Stimulated activated naive B cell treated with anti-CD40 and anti-IgM and Interleukin-4, amounts not matched to agents 10 μg/mL and 1 μg/mL and 100 μg/mL, for 72 hours (primary cell): ENCODE measurements at regions not wholly inside any gene's neighbourhood (a gene's known extent, or its start where the extent isn't known, plus 50 kb on each side); places are given as distances from the start of the nearest gene placed in this dataset.
"Not testable (repeated sequence)": the region's sequence is repeated elsewhere in the genome, so short reads cannot be mapped to it uniquely, and the experiment has no call there.

Experiments
- ATAC-seq, 2 donors: fragments of 150-1000 bp; cut with Tn5 transposase; replicated peaks; 2 replicates each; pipeline ENCODE4 v1.10.0; 2021; ENCODE audit warnings: moderate library complexity in 1 of 2
- DNase-seq: peaks from one replicate; pipeline ENCODE4 v3.0.0; 2021
- H3K27ac Mint-ChIP-seq: one replicate; pipeline ENCODE4 v1.8.0; 2022; ENCODE audit warnings: mild to moderate bottlenecking, mixed read lengths
- H3K27me3 Mint-ChIP-seq, 2 donors: one replicate each; pipeline ENCODE4 v1.8.0; 2022; ENCODE audit warnings: mixed read lengths in 2 of 2
- H3K36me3 Mint-ChIP-seq, 2 donors: one replicate each; pipeline ENCODE4 v1.8.0; 2022; ENCODE audit warnings: mixed read lengths in 2 of 2, mild to moderate bottlenecking in 1 of 2
- H3K4me1 Mint-ChIP-seq, 2 donors: one replicate each; pipeline ENCODE4 v1.8.0; 2022; ENCODE audit warnings: mixed read lengths in 2 of 2, mild to moderate bottlenecking in 1 of 2
- H3K4me3 Mint-ChIP-seq, 2 donors: one replicate each; pipeline ENCODE4 v1.8.0; 2022; ENCODE audit warnings: mild to moderate bottlenecking in 2 of 2, mixed read lengths in 2 of 2, moderate library complexity in 1 of 2
- H3K9me3 Mint-ChIP-seq, 2 donors: one replicate each; pipeline ENCODE4 v1.8.0; 2022; ENCODE audit warnings: mixed read lengths in 2 of 2, mild to moderate bottlenecking in 1 of 2

DNA sequence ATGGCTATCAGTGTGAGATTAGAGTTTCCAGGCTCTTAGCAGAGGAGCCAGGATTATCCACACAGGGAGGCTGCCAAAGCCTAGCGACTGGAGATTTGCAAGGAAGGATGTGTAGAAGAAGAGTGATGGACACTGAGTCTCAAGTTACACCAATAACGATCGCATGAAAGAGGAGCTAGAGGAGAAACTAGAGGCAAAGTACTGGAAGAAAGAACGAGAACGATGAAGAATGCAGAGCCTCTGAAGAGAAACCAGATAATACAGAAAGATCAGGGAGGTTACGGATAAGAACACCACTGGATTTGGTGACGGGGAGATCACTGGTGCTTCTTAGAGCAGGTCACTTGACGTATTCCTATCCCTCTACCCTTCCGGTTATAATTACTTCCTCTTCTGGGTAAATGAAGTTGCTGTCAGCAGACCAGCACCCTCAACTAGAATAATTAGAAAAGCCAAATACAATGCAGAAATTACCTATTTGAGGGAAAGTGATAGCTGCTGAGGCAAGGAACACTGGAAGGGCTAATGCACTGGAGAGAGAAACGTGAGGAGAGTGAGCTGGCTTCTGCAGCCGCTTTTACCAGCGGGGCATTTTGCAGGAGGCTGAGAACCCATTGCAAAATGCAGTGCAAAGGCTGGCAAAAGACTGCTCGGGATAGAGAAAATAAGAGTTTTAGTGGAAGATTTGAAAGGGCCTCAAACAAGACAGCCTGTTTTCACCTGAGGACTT lies 93.1 kb upstream of the HIF1A start:
- H3K4me1 Mint-ChIP-seq: peaks cover 20 to 36% of the 10 kb centered on the region in 2 donors
- no peaks in the 10 kb centered on the region for H3K27me3 Mint-ChIP-seq
- no peaks in the 10 kb centered on the region for H3K36me3 Mint-ChIP-seq
- H3K27ac Mint-ChIP-seq: no peak overlapping the region
- no peak for DNase-seq
- H3K9me3 Mint-ChIP-seq: peaks cover 0 to 2% of the 10 kb centered on the region in 2 donors
- ATAC-seq: peak; percentile 48 to 64
- peak overlapping the region; percentile 3 to 30 for H3K4me3 Mint-ChIP-seq

DNA sequence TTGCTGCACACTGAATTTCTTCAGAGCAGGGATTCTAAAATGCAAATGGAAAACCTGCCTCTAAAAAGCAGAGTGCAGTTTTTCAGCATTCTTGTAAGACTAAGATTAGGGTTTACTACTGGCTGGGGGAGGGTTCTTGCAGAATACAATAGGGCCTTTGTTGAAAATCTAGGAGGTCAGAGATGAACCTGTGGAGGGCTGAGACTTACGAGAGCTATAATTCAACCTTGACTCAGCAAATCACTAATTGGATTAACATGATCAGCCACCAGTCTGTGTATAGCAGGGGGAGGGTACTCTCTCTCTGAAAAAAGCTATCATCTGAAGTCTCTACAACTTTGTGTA lies 92.6 kb upstream of the HIF1A start:
- Mint-ChIP-seq H3K4me1 (peaks cover 24 to 41% of the 10 kb centered on the region in 2 donors), H3K4me3 (no peak overlapping the region), H3K36me3 (no peaks in the 10 kb centered on the region), H3K27ac (no peak overlapping the region), H3K27me3 (no peaks in the 10 kb centered on the region), H3K9me3 (peaks cover 0 to 2% of the 10 kb centered on the region in 2 donors)
- DNase-seq: no peak
- no peak for ATAC-seq

DNA sequence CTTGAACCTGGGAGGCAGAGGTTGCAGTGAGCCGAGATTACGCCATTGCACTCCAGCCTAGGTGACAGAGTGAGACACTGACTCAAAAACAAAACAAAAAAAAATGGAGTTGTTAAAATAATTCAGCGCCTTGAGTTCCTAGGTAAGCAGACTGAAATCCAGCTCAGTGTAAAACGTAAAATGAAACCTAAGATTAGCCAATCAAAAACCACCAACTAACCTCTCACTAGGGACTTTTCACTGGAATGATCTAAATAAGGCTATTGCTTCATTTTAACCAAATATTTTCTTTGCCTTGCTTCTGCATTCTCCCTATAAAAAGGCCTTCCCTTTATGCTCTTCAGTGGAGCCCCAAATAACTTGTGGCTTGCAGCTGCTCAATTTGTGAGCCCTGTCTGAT lies 91.6 kb upstream of the HIF1A start:
- Mint-ChIP-seq H3K27me3 (no peaks in the 10 kb centered on the region), H3K4me1 (peaks cover 26 to 44% of the 10 kb centered on the region in 2 donors), H3K36me3 (no peaks in the 10 kb centered on the region), H3K27ac (no peak overlapping the region), H3K4me3 (no peak overlapping the region), H3K9me3 (peaks cover 0 to 2% of the 10 kb centered on the region in 2 donors)
- DNase-seq: no peak
- no peak for ATAC-seq

DNA sequence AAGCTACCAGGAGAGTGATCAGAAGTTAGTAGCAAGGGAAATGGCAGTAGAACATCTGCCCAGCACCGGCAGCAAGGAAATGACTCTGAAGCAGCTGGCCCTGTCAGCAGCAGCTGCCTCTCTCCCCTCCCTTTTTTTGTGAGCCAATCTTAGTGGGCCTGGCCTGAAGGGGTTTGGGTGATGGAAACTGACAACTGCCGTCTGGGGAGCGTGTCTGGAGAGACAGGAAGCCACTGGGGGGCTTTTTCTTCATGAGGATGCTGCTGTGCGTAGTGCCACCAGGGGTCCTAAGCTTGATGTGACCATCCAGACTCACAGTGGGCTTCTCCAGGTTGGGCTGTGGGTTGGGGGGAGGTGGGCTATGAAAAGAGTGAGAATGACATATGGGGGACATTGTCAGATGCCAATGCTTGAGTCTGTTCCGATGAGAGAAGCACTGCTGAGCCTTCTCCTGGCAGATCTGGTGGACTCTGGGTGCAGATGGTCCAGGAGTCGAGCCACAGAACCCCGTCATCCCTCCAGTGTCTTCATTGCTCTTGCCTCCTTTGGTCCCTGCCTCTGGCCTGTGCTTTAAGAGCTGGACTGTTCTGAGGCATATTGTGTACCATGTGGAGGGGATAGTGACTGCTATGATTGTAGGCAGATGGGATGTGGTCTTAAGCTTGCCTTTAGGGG lies 87.6 kb upstream of the HIF1A start:
- Mint-ChIP-seq H3K4me3 (no peak overlapping the region), H3K36me3 (no peaks in the 10 kb centered on the region), H3K4me1 (peaks cover 16 to 26% of the 10 kb centered on the region in 2 donors), H3K27me3 (no peaks in the 10 kb centered on the region), H3K27ac (no peak overlapping the region), H3K9me3 (peaks cover 0 to 2% of the 10 kb centered on the region in 2 donors)
- ATAC-seq: peak; percentile 74 to 75
- no peak for DNase-seq

DNA sequence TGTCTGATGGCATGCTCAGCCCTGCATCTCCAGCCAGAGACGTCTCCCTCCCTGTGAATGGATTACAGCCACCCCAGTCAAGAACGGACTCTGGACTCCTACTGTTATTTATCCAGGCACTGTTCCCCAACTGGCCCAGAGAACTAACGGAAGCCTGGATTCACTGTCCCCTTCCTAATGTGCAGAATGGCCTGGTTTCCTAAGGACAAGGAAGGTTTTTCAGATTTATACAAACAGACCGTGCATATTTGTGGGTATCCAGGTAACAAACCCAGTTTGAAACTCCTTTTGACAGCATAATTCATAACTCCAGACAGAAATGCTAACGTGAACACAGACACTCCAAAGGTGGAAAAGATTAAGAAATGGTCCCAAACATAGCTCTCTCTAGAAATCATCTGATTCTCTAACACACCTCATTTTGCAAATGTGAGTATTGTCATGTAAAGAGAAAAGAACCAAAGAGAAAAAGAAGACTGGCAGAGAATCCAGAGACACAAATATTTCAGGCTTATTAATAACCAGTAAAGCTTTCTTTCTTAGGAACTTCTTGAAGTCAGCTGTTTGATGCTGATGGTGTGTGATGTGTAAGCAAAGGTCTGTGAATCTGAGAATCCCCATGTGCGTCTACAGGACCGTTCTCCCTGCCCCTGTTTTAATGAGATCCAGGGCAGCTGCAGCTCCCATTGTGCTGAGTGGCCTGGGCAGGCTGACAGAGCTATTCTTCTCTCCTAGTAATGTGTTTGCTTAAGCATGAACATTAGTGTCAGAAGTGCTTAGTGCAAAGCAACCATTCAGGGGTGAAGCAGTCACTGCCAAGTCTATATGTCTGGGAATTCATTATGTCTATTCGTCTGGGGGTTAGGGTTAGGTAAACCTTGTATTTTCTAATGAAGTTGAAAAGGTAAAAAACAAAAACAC lies 86.8 kb upstream of the HIF1A start:
- H3K4me3 Mint-ChIP-seq: no peak overlapping the region

DNA sequence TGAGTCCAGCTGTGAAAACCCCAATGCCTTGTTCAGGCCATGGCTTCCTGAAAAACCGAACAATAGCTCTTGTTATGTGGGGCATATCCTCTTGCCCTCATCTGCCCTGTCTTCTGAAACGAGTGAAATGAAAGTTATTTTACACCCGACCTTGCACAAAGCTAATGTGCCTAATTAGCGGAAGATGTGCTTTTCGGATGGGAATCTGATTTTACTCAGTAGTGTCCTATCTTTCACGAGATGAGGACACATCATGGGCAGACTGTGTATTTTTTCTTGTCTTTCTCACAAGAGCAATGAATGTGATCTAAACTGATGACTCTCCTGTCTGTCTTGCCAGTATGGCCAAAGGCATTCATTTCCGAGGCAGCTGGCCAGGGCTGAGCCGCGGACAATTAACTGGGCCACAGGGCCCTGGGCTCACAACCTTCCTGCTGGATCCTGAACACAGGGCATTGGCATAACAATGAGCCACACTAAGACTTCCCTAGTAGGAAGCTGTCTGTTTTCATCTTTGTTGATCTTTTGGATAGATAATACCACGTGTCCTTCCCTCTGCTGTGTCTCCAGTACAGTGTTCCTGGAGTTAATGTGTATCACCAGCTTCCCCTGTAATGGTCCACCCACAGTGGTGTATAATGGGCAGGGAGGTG lies 86.0 kb upstream of the HIF1A start:
- DNase-seq: no peak
- Mint-ChIP-seq H3K36me3 (no peaks in the 10 kb centered on the region), H3K9me3 (peaks cover 0 to 2% of the 10 kb centered on the region in 2 donors), H3K4me1 (peaks cover 14 to 23% of the 10 kb centered on the region in 2 donors), H3K27ac (no peak overlapping the region), H3K27me3 (no peaks in the 10 kb centered on the region), H3K4me3 (no peak overlapping the region)
- no peak for ATAC-seq

More for the DNA sequence above, 86.8 kb upstream of the HIF1A start:
- H3K27ac Mint-ChIP-seq: no peak overlapping the region
- ATAC-seq: no peak
- peaks cover 0 to 2% of the 10 kb centered on the region in 2 donors for H3K9me3 Mint-ChIP-seq
- H3K36me3 Mint-ChIP-seq: no peaks in the 10 kb centered on the region
- H3K27me3 Mint-ChIP-seq: no peaks in the 10 kb centered on the region
- DNase-seq: no peak
- H3K4me1 Mint-ChIP-seq: peaks cover 16 to 23% of the 10 kb centered on the region in 2 donors

DNA sequence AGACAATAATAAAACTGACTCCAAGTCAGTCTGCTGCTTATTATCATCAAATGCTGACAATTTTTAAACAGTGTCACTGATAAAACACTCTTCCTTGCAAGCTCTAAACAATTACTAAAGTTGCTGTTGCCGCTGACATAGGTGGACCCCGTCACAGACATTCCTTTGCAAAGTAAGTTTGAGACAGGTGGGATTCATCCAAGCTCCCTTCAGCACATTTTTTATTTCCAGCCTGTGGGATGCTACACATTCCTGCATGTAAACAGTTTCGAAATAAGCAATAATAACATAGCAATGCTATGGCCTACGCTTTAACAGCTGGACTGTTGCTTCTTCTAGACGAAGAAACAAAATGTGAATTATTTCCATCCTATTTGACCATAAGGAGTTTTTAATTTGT lies 85.4 kb upstream of the HIF1A start:
- Mint-ChIP-seq H3K4me3 (no peak overlapping the region), H3K27me3 (no peaks in the 10 kb centered on the region), H3K27ac (no peak overlapping the region), H3K4me1 (peaks cover 14 to 23% of the 10 kb centered on the region in 2 donors), H3K36me3 (no peaks in the 10 kb centered on the region), H3K9me3 (no peaks in the 10 kb centered on the region)
- no peak for ATAC-seq
- no peak for DNase-seq

DNA sequence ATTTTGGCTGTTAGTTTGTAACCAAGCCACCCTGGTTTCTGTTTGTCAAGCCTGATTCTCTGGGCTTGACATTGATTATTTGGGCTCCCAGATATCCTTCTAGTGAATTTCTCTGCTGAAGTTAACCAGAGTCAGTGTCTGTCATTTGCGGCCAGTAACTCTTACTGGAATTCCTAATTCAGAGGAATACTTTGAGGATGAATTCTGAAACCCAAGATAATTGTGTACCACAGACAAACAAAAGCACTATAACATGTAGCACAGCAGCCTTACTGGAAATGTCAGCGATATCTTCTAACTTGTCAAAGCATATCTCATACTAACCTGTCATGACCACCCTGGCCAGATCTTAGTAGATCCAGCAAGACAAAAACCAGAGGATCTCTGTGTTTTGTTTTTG lies 84.4 kb upstream of the HIF1A start:
- no peak for DNase-seq
- Mint-ChIP-seq H3K4me3 (no peak overlapping the region), H3K27ac (no peak overlapping the region), H3K4me1 (peaks cover 18 to 23% of the 10 kb centered on the region in 2 donors), H3K36me3 (no peaks in the 10 kb centered on the region), H3K27me3 (no peaks in the 10 kb centered on the region), H3K9me3 (no peaks in the 10 kb centered on the region)
- no peak for ATAC-seq

DNA sequence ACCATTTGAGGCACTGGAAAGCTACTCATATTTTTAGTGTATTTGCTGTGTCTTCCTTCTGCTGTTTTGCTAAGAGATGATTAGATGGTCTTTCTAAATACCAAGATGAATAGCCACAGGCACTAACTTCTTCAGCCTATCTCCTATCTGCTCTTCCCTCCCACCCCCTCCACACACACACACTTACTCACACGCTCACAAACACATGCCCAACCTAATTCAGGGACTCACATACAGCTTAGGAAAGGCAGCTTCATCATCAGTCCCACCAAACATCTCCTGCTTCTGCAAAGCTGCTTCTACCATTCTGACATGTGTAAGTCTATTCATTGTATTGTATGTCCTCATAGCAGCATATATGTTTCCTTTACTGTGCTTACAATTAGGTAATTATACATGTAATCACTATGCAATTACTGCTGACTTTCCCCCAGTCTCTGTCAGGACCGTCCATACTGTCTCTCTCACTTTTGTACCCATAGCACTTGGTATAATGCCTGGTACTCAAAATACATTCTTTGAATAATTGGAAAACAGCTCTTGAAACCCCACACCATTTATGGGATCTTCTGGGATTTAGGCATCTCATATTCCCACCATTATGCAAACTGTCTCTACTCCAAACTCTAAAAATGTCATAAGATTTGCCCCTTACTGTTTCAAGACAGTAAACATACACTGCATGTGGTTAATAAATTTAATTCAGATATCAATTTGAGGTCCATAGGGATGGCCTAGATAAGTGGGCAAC lies 83.3 kb upstream of the HIF1A start:
- ATAC-seq: no peak
- Mint-ChIP-seq H3K4me3 (no peak overlapping the region), H3K27ac (no peak overlapping the region), H3K4me1 (peaks cover 15 to 17% of the 10 kb centered on the region in 2 donors), H3K9me3 (no peaks in the 10 kb centered on the region), H3K27me3 (no peaks in the 10 kb centered on the region), H3K36me3 (no peaks in the 10 kb centered on the region)
- no peak for DNase-seq

DNA sequence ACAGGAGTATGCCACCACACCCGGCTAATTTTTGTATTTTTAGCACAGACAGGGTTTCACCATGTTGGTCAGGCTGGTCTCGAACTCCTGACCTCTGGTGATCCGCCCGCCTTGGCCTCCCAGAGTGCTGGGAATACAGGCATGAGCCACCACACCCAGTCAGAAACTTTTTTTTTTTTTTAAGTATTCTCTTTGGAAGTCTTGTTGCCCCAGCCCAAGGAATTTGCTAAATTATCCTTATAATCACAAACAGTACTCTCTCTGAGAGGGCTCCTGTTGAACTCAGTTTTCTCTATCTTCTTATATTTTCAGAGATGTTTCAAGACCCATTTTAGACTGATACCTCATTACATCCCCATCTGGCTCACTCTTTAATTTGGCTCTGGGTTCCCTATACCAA lies 82.3 kb upstream of the HIF1A start:
- not testable (repeated sequence) for H3K36me3 Mint-ChIP-seq, H3K9me3 Mint-ChIP-seq, H3K27ac Mint-ChIP-seq, DNase-seq, H3K27me3 Mint-ChIP-seq, H3K4me3 Mint-ChIP-seq, H3K4me1 Mint-ChIP-seq, ATAC-seq

DNA sequence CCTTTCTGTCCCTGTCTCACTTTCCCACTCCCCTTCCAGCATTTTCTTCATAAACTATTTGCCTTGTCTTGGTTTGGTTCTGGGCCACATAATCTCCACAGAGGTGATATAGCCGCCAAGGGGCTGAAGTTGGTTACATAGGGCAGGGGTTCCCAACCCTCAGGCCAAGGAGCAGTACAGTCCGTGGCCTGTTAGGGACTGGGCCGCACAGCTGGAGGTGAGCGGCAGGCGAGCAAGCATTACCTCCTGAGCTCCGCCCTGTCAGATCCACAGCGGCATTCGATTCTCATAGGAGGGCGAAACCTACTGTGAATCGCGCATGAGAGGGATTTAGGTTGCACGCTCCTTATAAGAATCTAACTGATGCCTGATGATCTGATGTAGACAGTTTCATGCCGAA lies 80.6 kb upstream of the HIF1A start:
- H3K4me1 Mint-ChIP-seq: peaks cover 6 to 7% of the 10 kb centered on the region in 2 donors
- H3K36me3 Mint-ChIP-seq: no peaks in the 10 kb centered on the region
- ATAC-seq (no peak), DNase-seq (no peak)
- no peaks in the 10 kb centered on the region for H3K9me3 Mint-ChIP-seq
- no peak overlapping the region for H3K27ac Mint-ChIP-seq
- no peaks in the 10 kb centered on the region for H3K27me3 Mint-ChIP-seq
- no peak overlapping the region for H3K4me3 Mint-ChIP-seq

DNA sequence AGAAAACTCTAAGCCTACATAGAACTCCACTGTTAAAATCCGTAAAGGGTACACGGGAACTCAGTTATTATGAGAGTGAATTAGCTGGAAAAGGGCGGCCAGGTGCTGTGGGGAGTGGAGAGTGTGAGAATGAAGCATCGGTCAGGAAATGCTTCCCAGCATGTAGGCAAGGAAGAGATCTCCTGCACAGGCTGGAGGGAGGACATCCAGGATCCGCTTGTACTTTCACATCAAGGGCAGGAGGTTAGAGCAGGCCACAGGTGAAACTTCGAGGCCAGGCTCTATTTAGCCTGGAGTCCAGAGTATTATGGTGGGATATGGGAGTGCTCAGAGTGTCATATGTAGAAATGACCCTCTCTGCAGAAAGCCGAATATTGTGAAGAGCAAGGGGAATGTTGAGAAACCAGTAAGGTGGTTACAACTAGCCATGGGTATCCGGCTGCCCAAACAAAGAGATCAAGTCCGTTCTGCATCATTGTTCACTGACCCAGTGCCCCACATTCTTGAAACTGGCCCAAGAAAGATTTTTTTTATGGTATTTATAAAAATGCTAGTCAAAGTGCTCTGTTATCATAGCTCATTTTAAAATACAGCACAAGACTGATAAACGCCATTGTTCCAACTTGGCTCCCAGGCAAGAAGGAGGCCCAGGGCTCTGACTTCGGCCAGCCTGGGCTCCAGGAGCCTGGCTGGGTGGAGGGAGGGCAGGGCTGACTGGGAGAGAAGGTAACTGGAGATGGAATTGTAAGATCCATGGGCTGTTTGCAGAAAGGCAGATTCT lies 79.4 kb upstream of the HIF1A start:
- H3K27me3 Mint-ChIP-seq: no peaks in the 10 kb centered on the region
- H3K9me3 Mint-ChIP-seq: no peaks in the 10 kb centered on the region
- no peak overlapping the region for H3K27ac Mint-ChIP-seq
- no peaks in the 10 kb centered on the region for H3K36me3 Mint-ChIP-seq
- no peak overlapping the region for H3K4me3 Mint-ChIP-seq
- DNase-seq (no peak), ATAC-seq (no peak)
- H3K4me1 Mint-ChIP-seq: peaks cover 13 to 17% of the 10 kb centered on the region in 2 donors

DNA sequence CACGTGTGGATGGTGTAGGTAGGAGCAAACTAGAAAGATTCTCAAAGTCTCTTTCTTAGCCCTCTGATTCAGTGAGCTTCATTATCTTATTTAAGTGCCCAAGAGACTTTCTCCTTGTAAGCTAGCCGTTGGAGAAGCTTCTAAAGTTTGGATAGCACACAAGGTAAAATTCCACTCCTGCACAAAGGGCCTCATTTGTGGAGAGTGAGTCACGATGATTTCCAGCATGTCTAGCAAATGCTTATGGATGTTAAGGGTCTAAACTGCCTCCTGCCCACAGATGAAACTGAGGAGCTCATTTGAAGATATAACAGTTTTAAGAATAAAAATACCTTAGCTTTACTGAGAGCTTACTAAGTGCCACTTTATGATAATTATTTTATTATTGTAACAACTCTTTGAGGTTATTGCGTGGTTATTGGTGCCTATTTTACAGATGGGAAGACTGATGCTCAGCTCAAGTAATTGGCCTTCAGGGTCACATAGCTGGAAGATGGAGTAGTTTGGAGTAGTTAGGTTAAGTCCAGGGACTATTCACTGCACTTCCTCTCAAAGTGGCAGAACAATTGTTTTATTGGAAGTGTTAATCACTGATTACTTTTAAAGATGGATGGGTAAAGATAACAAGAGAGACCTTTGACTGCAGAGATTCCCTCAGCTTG lies 78.7 kb upstream of the HIF1A start:
- ATAC-seq: no peak

More for the DNA sequence above, 78.7 kb upstream of the HIF1A start:
- Mint-ChIP-seq H3K4me1 (peaks cover 16 to 24% of the 10 kb centered on the region in 2 donors), H3K9me3 (no peaks in the 10 kb centered on the region), H3K36me3 (no peaks in the 10 kb centered on the region), H3K27ac (no peak overlapping the region), H3K27me3 (no peaks in the 10 kb centered on the region), H3K4me3 (no peak overlapping the region)
- DNase-seq: no peak
